HG03139 (cell line): ENCODE measurements at regions not wholly inside any gene's neighbourhood (a gene's known extent, or its start where the extent isn't known, plus 50 kb on each side); places are given as distances from the start of the nearest gene placed in this dataset.

Source experiments
- ATAC-seq: cut with Tn5 transposase; IDR thresholded peaks from one replicate; pipeline ENCODE4 v1.9.1; 2021; ENCODE audit not compliant: unreplicated experiment

DNA sequence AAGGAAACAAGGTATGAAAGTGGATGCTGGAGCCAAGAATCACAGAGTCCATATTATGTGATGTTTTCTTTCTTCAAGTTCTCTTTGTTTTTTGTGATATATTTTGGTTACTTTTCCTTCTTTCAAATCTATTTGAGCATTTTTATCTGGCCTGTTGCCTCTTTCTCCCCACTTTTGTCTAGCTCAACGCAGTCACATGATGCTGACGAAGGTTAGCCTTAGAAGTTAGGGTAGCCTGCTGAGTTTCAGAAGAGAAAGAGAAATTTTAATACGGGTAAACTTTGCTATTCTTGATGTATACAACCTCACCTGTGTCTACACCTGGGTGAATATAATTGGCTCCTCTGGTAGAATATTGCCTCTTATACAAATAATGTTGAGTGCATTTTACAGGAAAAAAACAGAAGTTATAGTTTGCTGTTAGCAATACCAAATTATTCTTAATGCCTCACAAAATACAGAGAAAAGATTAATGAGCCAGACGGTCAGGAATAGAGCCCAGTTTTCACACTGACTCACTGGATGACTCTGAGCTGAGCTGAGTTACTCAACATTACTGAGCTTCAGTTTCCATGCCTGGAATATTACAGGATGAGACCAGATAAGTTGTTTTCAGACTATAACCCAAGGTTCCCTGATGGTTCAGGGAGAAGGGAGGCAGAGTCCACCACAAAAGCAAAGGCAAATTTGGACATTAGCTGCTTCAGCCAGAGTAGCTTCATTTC, 161.6 kb upstream of the BDNF start:
- ATAC-seq: no peak

DNA sequence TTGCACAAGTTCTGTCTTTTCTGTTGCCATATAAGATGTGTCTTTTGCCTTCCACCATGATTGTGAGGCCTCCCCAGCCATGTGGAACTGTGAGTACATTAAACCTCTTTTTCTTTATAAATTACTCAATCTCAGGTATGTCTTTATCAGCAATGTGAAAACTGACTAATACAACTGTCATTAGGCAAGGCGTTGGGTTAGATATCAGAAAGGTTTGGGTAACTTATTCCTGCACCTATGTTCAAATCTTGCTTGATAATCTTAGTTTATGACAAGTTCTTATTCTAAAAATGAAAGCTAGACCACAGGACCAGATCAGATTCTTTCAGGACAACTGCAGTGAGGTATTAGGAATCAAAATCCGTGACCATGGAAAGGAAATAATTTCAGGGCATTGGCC, 160.6 kb upstream of the BDNF start:
- no peak for ATAC-seq

DNA sequence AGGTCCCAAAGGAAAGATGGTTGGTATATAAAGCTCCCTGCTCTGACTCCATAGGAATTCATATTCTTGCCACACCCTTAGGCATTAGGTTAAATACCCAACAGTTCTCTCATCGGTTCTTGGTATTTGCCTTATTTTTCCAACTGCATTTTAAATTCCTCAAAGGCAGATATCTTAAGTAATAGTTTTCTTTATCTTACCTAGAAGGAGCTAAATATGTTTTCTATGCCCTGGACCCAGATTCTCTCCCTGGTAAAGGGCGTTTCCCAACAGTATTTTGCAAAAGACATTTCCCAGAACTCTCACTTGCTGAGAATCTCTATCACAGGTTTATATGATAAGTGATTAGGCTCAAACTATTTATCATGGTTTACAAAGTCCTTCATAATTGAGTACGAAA, 158.6 kb upstream of the BDNF start:
- no peak for ATAC-seq

DNA sequence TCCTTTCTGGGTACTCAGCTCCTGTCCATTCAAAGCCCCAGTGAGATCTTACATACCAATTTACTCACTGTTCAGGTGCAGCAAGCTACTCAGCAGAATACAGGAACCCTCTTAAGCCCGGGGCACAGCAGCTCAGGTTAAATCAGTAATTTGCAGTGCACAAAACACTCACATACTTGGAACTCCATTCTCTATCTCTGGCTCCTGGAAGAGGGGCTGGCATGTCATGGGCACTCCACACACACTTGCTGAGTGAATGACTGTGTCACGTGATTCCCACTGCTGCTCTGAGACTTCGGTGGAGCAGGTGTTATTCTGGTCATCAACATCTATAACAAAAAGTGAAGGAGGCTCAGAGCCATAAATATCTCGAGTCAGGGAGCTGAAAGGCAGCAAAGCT, 157.3 kb upstream of the BDNF start:
- ATAC-seq: no peak

DNA sequence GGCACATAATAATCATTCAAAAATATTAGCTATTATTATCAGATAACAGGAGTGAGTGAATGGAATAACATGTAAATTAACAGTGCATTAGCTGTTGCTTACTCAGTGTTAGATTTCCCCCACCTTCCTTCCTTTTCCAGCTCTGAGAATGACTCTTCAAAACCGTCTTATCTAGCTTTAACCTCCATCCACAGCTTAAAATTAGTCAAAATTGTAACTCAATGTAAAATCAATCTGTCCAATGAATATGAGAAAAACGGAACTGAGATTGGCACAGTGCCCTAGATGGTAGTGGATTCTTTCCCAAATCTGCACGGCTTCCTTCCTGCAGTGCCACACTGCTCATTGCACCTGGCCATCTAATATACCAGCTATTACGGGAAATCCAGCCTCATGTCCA, 156.8 kb upstream of the BDNF start:
- ATAC-seq: no peak

- no peak for ATAC-seq
These were observed 148.2 kb upstream of the BDNF start for GRCh38 chr11:27848423-27848822.

- ATAC-seq: no peak
These were observed 147.2 kb upstream of the BDNF start for GRCh38 chr11:27847496-27847895.

GRCh38 chr11:27842290-27842689, 142.0 kb upstream of the BDNF start:
- ATAC-seq: no peak

- ATAC-seq: no peak
These were observed 140.8 kb upstream of the BDNF start for GRCh38 chr11:27841023-27841422.

GRCh38 chr11:27839226-27839913, 139.1 kb upstream of the BDNF start:
- ATAC-seq: no peak

DNA sequence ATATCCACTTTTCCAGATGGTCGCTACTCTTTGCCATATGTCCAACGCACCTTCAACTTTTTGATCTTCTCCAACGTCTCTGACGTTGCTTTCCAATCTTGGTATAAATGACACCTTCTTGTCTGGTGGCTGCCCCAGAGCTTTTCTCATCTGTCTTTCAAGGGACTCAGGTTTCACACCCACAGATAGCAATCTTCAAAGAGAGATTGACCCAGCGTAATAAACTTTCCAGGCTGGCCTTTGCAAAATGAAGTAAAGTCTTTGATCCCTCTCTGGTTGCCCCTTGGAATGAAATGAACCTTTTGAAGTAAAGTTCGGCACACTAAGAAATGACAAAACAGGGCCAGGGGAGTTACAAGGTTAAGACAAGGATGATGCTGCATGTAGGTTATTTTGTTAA, 138.4 kb upstream of the BDNF start:
- ATAC-seq: no peak

DNA sequence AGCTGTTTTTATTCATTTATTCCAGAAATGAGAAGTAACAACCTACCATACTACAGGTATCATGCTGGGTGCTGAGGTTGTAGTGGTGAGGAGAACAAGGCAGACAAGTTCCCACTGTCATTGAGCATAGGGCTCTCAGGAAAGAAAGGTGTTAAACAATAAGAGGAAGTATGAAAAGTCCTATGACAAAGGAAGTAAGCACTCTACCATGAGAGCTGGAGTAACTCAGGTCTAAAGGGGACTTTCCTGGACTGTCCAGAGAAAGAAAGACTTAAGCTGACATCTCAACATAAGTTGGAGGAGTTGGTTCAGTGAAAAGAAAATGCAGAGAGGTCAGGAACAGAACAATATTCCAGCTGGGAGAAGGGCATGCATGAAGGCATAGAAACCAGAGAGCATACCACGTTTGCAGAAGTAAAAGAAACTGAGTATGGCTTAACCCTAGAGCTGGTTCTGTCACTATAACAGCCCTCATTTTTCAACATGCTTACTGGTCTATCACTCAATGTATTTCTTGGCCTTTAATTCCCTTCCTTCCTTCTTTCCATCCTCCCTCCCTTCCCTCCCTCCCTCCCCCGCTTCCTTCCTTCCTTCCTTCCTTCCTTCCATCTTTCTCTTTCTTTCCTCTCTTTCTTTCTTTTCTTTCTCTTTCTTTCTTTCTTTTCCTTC, 137.8 kb upstream of the BDNF start:
- peak; percentile 87 for ATAC-seq

DNA sequence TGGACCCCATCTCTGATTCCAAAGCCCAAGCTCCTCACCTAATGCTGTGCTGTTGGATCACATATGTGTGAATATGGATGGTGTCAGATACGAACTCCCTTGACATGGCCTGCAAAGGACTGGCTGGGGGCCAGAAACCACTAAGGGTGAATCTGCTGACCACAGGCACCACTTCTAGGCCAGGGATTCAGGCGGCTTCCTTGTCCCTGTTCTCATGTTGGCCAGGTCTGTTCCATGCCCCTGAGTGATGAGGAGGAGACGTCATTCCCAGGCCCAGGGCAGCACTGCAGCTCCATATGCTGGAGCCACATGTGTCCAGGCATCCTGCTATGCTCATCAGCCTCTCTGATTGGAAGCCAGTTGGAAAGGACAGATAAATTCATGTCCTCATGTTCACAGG, 130.0 kb upstream of the BDNF start:
- ATAC-seq: no peak

GRCh38 chr11:27820249-27820648, 120.0 kb upstream of the BDNF start:
- no peak for ATAC-seq

DNA sequence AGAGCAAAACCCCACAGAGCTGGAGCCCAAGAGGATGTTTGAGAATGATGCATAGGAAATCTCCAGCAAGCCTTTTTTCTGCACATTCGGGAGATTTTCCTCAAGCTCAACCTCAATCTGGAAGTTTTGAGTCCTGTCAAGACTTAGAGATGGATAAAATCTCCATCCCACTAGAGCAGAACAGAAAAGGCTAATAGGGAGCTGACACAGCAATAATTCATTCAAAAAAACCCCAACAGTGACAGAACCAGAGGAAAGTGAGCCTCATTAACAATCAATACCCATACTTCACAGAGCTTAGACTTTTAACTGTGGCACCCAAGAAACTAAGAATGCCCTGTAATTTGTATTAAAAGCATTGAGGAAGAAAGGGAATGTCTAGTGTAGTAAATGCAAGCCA, 115.9 kb upstream of the BDNF start:
- ATAC-seq: no peak

GRCh38 chr11:27812341-27812740, 112.1 kb upstream of the BDNF start:
- no peak for ATAC-seq

DNA sequence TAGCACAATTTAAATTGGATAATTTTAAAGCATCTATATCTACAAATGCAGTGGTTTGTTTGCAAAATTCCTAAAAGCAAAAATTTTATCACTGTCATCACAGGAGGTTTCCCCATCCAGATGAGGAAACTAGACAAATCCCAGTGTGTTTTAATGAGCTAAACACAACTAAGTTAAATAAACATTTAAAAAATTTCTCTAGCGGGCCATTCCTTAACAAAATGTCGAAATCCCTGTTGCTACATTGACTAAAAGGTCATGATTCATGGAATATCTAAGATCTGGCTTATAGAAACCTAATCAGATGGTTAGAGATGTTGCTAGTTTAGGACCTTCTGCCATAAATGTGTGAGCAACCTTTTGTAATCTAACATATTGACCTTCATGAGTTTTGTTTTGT, 107.3 kb upstream of the BDNF start:
- no peak for ATAC-seq

DNA sequence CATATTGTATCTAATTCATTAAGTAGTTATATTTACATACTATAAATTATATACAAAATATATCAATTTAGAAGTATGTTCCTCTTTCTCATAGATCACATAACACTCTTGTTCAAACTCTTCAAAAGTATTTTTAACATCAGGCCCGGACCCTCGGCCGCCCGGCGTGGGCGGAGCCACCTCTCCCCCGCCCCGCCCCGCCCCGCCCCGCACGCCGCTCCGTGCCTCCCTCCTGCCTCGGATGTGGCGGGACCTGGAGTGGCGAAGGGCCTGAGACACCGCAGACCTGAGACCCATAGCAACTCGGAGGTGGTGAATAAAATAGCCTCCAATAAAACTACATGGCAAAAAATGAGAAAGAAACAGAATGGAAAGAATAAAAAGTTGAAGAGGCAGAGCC, 105.9 kb upstream of the BDNF start:
- no peak for ATAC-seq

DNA sequence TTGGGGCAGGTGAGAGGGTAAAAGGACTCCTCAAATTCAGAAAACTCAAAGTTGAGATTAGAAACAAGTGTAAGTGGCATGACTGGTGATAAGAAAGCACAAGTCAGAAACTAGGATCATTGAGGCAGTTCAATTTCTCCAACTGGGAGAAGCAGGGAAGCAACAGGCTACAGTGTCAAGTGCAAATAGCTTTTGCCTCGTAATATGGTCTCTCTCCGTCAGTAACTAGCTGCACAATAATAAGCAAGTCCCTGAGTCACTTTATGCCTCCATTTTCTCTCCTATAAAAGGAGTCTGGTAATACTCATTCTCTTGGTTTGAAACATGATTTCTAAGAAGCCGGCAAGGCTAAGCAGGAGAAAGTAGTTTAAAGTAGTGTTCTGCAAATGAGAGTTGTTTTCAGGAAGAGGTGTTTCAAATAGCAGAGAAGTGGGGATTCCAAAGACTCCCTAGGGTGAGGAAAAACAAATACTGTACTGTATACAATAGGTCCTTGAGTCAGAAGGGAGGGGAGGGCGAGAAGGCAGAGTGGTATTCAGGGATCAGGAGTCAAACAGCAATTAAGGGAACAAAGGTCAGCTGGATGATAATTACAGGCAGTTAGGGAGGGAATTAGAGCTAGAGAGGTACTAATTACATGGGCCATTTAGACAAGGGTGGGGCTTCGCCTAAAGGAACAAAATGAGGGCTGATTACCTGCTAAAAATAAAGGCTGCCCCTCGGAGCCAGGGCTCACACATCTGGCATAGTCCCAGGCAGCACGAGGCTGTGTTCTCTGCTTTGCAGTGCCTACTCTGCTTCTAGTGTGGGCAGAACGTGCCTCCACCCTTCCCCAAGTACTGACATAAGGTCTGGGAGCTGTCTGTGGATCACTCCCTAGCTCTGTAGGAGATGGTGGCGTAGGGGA, 96.0 kb upstream of the BDNF start:
- no peak for ATAC-seq

DNA sequence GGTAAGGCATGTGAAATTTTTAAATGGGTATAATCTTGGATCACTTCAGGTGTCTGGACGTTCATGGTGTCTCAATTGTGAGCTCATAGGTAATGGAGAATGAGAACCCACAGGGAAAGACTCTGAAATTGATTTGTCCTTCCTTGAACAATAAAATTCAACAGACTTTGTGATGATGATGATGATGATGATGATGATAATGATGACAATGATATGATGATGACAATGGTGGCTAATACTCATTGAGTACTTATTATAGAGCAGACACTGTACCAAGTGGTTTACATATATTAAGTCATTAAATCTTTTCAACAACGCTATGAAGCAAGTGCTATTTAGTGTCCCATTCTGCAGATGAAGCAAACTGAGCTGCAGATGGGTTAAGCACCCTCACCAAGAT, 86.6 kb upstream of the BDNF start:
- no peak for ATAC-seq

GRCh38 chr11:27786331-27786730, 86.1 kb upstream of the BDNF start:
- ATAC-seq: no peak
